ENCODE measurements at regions not wholly inside any gene's neighbourhood (a gene's known extent, or its start where the extent isn't known, plus 50 kb on each side); places are given as distances from the start of the nearest gene placed in this dataset.

GRCh38 chr9:88926781-88927505 is 64.3 kb upstream of the S1PR3 start:
- no peak for DNase-seq (ENCODE audit: low spot score)

DNA sequence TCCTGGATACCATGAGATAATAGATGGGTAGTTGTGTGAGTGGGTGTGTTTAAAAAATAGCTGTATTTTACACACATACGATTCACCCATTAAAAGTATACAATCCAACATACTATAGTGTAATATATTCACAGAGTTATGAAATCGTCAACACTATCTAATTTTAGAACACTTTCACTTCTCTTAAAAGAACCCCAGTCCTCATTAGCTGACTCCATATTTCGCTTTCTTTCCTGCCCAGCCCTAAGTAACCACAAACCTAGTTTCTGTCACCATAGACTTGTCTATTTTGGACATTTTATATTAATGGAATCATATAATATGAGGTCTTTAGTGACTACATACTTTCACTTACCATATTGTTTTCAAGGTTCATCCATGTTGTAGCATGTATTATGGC is 63.8 kb upstream of the S1PR3 start:
- DNase-seq (ENCODE audit: low spot score), result no peak

GRCh38 chr9:88930716-88931115 is 60.6 kb upstream of the S1PR3 start:
- no peak for DNase-seq (ENCODE audit: low spot score)

GRCh38 chr9:88932766-88933165 is 58.5 kb upstream of the S1PR3 start:
- DNase-seq (ENCODE audit: low spot score), result no peak

GRCh38 chr9:88933607-88934379 is 57.5 kb upstream of the S1PR3 start:
- no peak for DNase-seq (ENCODE audit: low spot score)

DNA sequence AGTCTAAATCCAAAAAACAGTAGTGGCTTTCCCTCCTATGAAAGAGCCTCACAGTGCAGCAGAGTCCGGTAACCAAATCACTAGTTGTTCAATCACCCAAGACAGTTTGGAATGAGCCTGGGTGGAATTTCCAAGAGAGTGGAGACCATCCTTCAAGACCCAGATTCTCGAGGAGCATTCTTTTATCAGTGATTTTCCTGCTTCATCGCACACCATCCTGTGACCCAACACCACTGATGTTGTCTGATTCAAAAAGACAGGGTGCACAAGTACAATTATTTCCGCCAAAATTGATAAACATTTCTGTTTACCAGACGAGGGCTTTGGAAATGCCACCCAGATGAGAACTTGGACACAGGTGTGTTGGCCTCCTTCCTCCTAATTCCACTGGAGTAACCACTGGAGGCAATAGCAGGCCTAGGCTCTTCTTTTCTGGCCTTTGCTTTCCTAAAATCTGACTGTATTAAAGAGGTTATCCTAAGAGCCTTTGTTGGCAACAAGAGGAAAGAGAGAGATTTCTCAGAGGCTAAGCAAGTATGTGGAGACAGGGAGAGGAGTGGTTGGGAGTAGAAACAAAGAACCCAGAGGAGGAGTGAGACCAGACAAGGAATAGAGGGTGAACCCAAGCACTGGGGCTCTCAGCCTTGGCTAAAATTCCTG is 56.3 kb upstream of the S1PR3 start:
- no peak for DNase-seq (ENCODE audit: low spot score)

GRCh38 chr9:88936132-88936531 is 55.1 kb upstream of the S1PR3 start:
- no peak for DNase-seq (ENCODE audit: low spot score)

DNA sequence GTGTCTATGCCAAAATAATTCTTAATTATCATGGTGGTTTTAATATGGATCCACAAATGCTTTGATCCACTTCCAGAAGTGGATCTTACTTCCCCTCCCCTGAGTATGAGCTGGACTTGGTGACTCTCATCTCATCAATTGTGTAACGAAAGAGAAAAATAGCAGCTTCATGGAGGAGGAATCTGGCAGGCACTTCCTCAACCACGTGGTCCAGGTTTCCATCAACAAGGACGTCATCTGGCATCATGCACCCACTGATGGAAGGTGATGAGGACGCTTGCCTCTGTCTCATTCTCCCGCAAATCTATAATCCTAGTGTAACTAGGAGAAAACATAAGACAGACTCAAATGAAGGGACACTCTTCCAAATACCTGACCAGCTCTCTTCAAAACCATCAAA is 54.6 kb upstream of the S1PR3 start:
- no peak for DNase-seq (ENCODE audit: low spot score)

GRCh38 chr9:88937248-88937647 is 54.0 kb upstream of the S1PR3 start:
- DNase-seq (ENCODE audit: low spot score), result no peak

DNA sequence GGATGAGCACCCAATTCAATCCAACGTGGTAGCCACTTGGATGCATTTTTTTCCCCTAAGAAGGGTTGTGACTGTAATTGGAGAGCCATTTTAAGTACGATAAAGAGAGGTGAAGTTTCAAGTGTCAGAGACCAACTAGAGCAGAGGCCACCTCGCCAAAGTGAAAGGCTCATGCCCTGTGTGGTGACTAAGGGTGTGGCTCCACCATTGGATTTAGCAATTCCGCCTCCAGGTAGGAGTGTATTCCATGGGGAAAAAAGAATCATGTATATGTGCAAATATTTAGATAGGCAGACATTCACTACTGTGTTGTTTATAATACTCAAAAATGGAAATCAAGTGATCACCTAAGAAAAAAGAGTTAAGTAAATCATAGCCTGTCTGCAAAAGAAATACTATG is 53.1 kb upstream of the S1PR3 start:
- DNase-seq (ENCODE audit: low spot score), result no peak

All from hematopoietic multipotent progenitor cell treated with erythropoietin and hydrocortisone succinate and interleukin-3 and kit ligand, for 15 days (in vitro differentiated cells).